HAP-1 (cell line): ENCODE measurements at regions not wholly inside any gene's neighbourhood (a gene's known extent, or its start where the extent isn't known, plus 50 kb on each side); places are given as distances from the start of the nearest gene placed in this dataset.

ENCODE experiments used
- DNase-seq, 2 experiments: peaks; one replicate each; pipeline ENCODE4 v3.0.0-alpha.2; 2016 to 2020; ENCODE audit warnings: low spot score in 2 of 2
- H3K27me3 ChIP-seq: fragments of 250-450 bp; sonication (Bioruptor Pico); 2 replicates; pipeline ENCODE4 v1.5.1; 2020; ENCODE audit warnings: low read depth, mild to moderate bottlenecking, moderate library complexity
- H3K36me3 ChIP-seq: fragments of 250-450 bp; sonication (Bioruptor Pico); replicated peaks from 2 replicates; pipeline ENCODE4 v1.5.1; 2020; ENCODE audit warnings: mild to moderate bottlenecking
- H3K4me1 ChIP-seq: fragments of 250-450 bp; sonication (Bioruptor Pico); 2 replicates; pipeline ENCODE4 v1.5.1; 2020; ENCODE audit warnings: mild to moderate bottlenecking
- H3K4me3 ChIP-seq: fragments of 250-450 bp; sonication (Bioruptor Pico); 2 replicates; pipeline ENCODE4 v1.5.1; 2020; ENCODE audit warnings: mild to moderate bottlenecking, moderate library complexity
- H3K9me3 ChIP-seq: fragments of 250-450 bp; sonication (Bioruptor Pico); 2 replicates; pipeline ENCODE4 v1.5.1; 2020; ENCODE audit warnings: mild to moderate bottlenecking, moderate library complexity
- in situ Hi-C: fragments of 300-500 bp; cut with MboI; formaldehyde crosslinking; loops from 3 replicates; pipeline ENCODE4 v1.14.3; 2020; ENCODE audit warnings: low sequenced_read_pairs, inconsistent platforms, mixed read lengths

- in situ Hi-C loops, result no loop called here
- no peak overlapping the region for H3K4me3 ChIP-seq
- no peaks in the 10 kb centered on the region for H3K9me3 ChIP-seq
These were observed 119.9 kb upstream of the PCDH17 start for GRCh38 chr13:57511603-57512002.

GRCh38 chr13:57527114-57527735, 104.3 kb upstream of the PCDH17 start:
- Histone ChIP-seq H3K4me1 (no peaks in the 10 kb centered on the region), H3K36me3 (no peaks in the 10 kb centered on the region), H3K9me3 (no peaks in the 10 kb centered on the region), H3K27me3 (no peaks in the 10 kb centered on the region), H3K4me3 (no peak overlapping the region)
- no peak for DNase-seq
- in situ Hi-C loops, result no loop called here

More at GRCh38 chr13:57511603-57512002, 119.9 kb upstream of the PCDH17 start:
- Histone ChIP-seq H3K27me3 (no peaks in the 10 kb centered on the region), H3K4me1 (no peaks in the 10 kb centered on the region), H3K36me3 (no peaks in the 10 kb centered on the region)
- DNase-seq, result no peak

- no peak overlapping the region for H3K4me3 ChIP-seq
- H3K4me1 ChIP-seq, result no peaks in the 10 kb centered on the region
- no peaks in the 10 kb centered on the region for H3K36me3 ChIP-seq
- H3K27me3 ChIP-seq, result no peaks in the 10 kb centered on the region
- no peaks in the 10 kb centered on the region for H3K9me3 ChIP-seq
- no peak for DNase-seq
- in situ Hi-C loops, result no loop called here
These were observed 100.3 kb upstream of the PCDH17 start for GRCh38 chr13:57531256-57531655.

- H3K36me3 ChIP-seq, result no peaks in the 10 kb centered on the region
- no peak for DNase-seq
These were observed 84.6 kb upstream of the PCDH17 start for GRCh38 chr13:57546942-57547341.

GRCh38 chr13:57552437-57552836, 79.1 kb upstream of the PCDH17 start:
- Histone ChIP-seq H3K4me3 (no peak overlapping the region), H3K27me3 (no peaks in the 10 kb centered on the region), H3K9me3 (no peaks in the 10 kb centered on the region), H3K4me1 (no peaks in the 10 kb centered on the region), H3K36me3 (no peaks in the 10 kb centered on the region)
- DNase-seq, result no peak
- in situ Hi-C loops, result no loop called here

More at GRCh38 chr13:57546942-57547341, 84.6 kb upstream of the PCDH17 start:
- Histone ChIP-seq H3K4me3 (no peak overlapping the region), H3K4me1 (no peaks in the 10 kb centered on the region), H3K27me3 (no peaks in the 10 kb centered on the region), H3K9me3 (no peaks in the 10 kb centered on the region)
- in situ Hi-C loops, result no loop called here

- H3K4me3 ChIP-seq, result no peak overlapping the region
- H3K27me3 ChIP-seq, result no peaks in the 10 kb centered on the region
- H3K9me3 ChIP-seq, result no peaks in the 10 kb centered on the region
- no peak for DNase-seq
- H3K36me3 ChIP-seq, result no peaks in the 10 kb centered on the region
- in situ Hi-C loops, result no loop called here
- H3K4me1 ChIP-seq, result no peaks in the 10 kb centered on the region
These were observed 77.6 kb upstream of the PCDH17 start for GRCh38 chr13:57553932-57554331.

- Histone ChIP-seq H3K4me1 (no peaks in the 10 kb centered on the region), H3K4me3 (no peak overlapping the region), H3K27me3 (no peaks in the 10 kb centered on the region), H3K9me3 (no peaks in the 10 kb centered on the region), H3K36me3 (no peaks in the 10 kb centered on the region)
- in situ Hi-C loops, result no loop called here
- peak in 1 of 2 experiments; percentile 47 for DNase-seq
These were observed 73.5 kb upstream of the PCDH17 start for GRCh38 chr13:57558051-57558467.

- Histone ChIP-seq H3K4me1 (no peaks in the 10 kb centered on the region), H3K36me3 (no peaks in the 10 kb centered on the region), H3K4me3 (no peak overlapping the region), H3K27me3 (0 out of 2 replicates have a peak, but pooled peaks cover 2% of the 10 kb centered on the region), H3K9me3 (no peaks in the 10 kb centered on the region)
- no peak for DNase-seq
- in situ Hi-C loops, result no loop called here
These were observed 62.7 kb upstream of the PCDH17 start for GRCh38 chr13:57568865-57569264.

- Histone ChIP-seq H3K4me1 (no peaks in the 10 kb centered on the region), H3K9me3 (no peaks in the 10 kb centered on the region), H3K4me3 (no peak overlapping the region), H3K36me3 (no peaks in the 10 kb centered on the region), H3K27me3 (0 out of 2 replicates have a peak, but pooled peaks cover 2% of the 10 kb centered on the region)
- in situ Hi-C loops, result no loop called here
- no peak for DNase-seq
These were observed 61.6 kb upstream of the PCDH17 start for GRCh38 chr13:57569986-57570385.
